BE2C (cell line): ENCODE measurements at regions not wholly inside any gene's neighbourhood (a gene's known extent, or its start where the extent isn't known, plus 50 kb on each side); places are given as distances from the start of the nearest gene placed in this dataset.
"Not testable (repeated sequence)": the region's sequence is repeated elsewhere in the genome, so short reads cannot be mapped to it uniquely, and the experiment has no call there.

Experiments
- DNase-seq: peaks from one replicate; pipeline ENCODE4 v3.0.0-alpha.2; 2020
- H3K27me3 ChIP-seq: fragments of 250-450 bp; sonication (Bioruptor Pico); 2 replicates; pipeline ENCODE4 v1.5.1; 2020; ENCODE audit warnings: mild to moderate bottlenecking
- H3K36me3 ChIP-seq: fragments of 250-450 bp; sonication (Bioruptor Pico); 2 replicates; pipeline ENCODE4 v1.5.1; 2020; ENCODE audit warnings: mild to moderate bottlenecking
- H3K4me1 ChIP-seq: fragments of 250-450 bp; sonication (Bioruptor Pico); 2 replicates; pipeline ENCODE4 v1.5.1; 2020
- H3K4me3 ChIP-seq: 2 replicates; pipeline ENCODE4 v1.5.1; 2011; ENCODE audit warnings: low read depth, low read length
- H3K9me3 ChIP-seq: fragments of 250-450 bp; sonication (Bioruptor Pico); 2 replicates; pipeline ENCODE4 v1.5.1; 2020
- TF ChIP-seq, protein P1 (sequence below): IDR thresholded peaks from 2 replicates; pipeline ENCODE4 v1.5.1; 2012; ENCODE audit warnings: mild to moderate bottlenecking, low read depth, low read length

DNA sequence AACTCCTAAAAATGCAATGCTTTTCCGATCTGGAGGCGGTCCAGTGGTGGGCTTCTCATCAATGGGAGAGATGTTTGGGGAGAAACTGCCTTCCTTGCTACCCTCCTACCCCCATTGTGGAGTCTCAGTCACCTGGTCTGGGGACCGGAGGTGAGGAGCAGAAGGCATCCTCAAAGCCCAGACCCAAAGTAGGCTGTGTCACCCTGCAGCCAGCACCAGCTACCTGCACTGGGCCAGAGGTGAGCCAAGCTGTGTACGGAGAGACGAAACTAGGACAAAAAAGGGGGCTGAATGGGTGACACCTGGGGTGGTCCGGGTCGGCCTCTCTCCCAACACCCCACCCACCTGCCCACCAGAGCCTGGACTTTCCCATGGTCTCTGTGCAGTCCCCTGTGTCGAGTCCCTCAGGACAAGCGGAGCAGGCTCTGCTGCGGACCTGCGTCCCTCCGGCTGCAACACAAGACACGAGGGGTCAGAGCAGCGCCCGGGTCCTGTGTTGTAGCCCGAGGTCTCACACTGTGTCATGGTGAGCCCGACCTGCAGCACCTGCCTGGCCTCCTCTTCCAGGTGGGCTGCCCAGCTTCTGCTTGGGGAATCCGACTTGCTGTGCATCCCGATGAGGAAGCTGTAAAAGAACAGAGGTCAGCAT lies 68.0 kb upstream of the RMP24 start:
- Histone ChIP-seq H3K9me3 (no peaks in the 10 kb centered on the region), H3K36me3 (no peaks in the 10 kb centered on the region), H3K27me3 (no peaks in the 10 kb centered on the region), H3K4me3 (no peak overlapping the region), H3K4me1 (no peaks in the 10 kb centered on the region)
- DNase-seq, result no peak
- TF ChIP-seq, protein P1, sequence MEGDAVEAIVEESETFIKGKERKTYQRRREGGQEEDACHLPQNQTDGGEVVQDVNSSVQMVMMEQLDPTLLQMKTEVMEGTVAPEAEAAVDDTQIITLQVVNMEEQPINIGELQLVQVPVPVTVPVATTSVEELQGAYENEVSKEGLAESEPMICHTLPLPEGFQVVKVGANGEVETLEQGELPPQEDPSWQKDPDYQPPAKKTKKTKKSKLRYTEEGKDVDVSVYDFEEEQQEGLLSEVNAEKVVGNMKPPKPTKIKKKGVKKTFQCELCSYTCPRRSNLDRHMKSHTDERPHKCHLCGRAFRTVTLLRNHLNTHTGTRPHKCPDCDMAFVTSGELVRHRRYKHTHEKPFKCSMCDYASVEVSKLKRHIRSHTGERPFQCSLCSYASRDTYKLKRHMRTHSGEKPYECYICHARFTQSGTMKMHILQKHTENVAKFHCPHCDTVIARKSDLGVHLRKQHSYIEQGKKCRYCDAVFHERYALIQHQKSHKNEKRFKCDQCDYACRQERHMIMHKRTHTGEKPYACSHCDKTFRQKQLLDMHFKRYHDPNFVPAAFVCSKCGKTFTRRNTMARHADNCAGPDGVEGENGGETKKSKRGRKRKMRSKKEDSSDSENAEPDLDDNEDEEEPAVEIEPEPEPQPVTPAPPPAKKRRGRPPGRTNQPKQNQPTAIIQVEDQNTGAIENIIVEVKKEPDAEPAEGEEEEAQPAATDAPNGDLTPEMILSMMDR, result no peak

DNA sequence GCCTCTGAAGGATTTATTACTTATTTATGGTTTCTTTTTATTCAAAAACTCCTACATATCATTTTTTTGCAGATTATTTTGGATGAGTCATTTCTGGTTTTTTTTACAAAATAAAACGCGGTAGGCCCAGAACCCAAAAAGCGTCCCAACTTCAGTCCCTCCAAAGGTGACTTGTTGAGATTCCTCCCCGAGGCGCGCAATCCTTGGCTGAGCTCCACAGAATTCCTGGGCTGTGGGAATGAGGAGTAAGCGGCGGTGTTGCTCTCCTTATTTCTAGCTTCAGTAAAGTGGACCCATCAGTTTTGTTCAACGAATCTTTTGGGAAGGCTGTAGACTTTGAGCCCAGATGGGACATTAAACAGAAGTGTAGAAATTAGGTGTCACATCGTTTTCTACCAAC lies 67.0 kb upstream of the RMP24 start:
- H3K4me1 ChIP-seq, result no peaks in the 10 kb centered on the region
- H3K4me3 ChIP-seq, result no peak overlapping the region
- DNase-seq, result no peak
- H3K36me3 ChIP-seq, result no peaks in the 10 kb centered on the region
- H3K27me3 ChIP-seq, result no peaks in the 10 kb centered on the region
- H3K9me3 ChIP-seq, result no peaks in the 10 kb centered on the region
- TF ChIP-seq, protein P1, result no peak

DNA sequence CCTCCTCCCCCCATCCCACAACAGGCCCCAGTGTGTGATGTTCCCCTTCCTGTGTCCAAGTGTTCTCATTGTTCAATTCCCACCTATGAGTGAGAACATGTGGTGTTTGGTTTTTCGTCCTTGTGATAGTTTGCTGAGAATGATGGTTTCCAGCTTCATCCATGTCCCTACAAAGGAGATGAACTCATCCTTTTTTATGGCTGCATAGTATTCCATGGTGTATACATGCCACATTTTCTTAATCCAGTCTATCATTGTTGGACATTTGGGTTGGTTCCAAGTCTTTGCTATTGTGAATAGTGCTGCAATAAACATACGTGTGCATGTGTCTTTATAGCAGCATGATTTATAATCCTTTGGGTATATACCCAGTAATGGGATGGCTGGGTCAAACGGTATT lies 66.2 kb upstream of the RMP24 start:
- H3K36me3 ChIP-seq, H3K9me3 ChIP-seq, H3K4me1 ChIP-seq, DNase-seq, H3K27me3 ChIP-seq, H3K4me3 ChIP-seq: not testable (repeated sequence)

DNA sequence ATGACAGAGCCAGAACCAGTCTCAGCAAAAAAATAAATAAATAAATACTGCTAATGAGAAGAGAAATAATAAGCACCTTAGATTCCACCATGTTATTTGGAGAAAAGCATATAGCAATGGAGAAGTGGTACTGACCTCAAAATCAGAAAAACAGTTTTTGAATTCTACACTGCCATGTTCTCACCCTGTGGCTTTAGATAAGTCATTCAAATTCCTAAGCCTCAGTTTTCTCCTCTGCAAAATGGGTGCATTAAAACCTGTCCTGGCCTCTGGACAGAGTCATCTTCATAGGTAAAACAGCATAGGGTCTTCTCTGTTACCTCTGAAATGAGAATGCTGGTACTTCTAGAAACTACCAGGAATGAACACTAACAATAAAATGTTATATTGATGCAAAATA lies 62.2 kb upstream of the RMP24 start:
- no peaks in the 10 kb centered on the region for H3K27me3 ChIP-seq
- H3K9me3 ChIP-seq, result no peaks in the 10 kb centered on the region
- H3K36me3 ChIP-seq, result no peaks in the 10 kb centered on the region
- TF ChIP-seq, protein P1, result no peak
- no peak overlapping the region for H3K4me3 ChIP-seq
- no peaks in the 10 kb centered on the region for H3K4me1 ChIP-seq
- no peak for DNase-seq

DNA sequence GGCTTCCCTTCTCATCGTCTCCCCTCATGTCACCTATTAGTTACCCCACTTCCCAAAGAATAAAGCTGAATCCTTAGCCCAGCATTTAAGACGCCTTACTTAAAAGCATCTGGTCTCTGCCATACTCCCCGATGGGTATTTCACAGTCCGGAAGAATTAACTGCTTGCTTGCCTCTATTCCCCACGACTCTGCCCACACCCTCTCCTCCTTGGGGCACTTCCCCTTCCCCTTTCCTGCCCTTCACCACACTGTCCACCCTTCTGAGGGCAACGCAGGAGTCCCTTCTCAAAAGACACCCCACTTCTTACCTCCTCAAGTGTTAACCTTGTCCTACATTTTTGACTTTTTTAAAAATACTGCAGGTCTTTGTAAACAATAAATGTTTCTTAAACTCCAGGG lies 60.1 kb upstream of the RMP24 start:
- Histone ChIP-seq H3K4me3 (no peak overlapping the region), H3K36me3 (no peaks in the 10 kb centered on the region), H3K27me3 (no peaks in the 10 kb centered on the region), H3K4me1 (no peaks in the 10 kb centered on the region), H3K9me3 (no peaks in the 10 kb centered on the region)
- no peak for DNase-seq
- TF ChIP-seq, protein P1, result no peak

DNA sequence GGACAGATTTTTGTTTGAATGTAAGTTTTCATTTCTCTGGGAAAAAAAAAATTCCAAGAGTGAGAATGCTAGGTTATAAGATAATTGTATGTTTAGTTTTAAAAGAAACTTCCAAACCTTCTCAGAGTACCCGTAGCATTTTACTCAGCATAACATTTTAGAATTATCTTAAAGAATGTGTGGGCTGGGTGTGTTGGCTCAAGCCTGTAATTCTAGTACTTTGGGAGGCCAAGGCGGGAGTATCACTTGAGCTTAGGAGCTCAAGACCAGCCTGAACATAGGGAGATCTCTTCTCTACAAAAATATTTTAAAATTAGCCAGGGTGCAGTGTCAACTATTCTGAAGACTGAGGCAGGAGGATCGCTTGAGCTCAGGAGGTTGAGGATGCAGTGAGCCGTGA lies 57.4 kb upstream of the RMP24 start:
- H3K4me1 ChIP-seq, result no peaks in the 10 kb centered on the region
- no peaks in the 10 kb centered on the region for H3K36me3 ChIP-seq
- no peaks in the 10 kb centered on the region for H3K27me3 ChIP-seq
- TF ChIP-seq, protein P1, result no peak
- no peak for DNase-seq
- no peak overlapping the region for H3K4me3 ChIP-seq
- no peaks in the 10 kb centered on the region for H3K9me3 ChIP-seq

DNA sequence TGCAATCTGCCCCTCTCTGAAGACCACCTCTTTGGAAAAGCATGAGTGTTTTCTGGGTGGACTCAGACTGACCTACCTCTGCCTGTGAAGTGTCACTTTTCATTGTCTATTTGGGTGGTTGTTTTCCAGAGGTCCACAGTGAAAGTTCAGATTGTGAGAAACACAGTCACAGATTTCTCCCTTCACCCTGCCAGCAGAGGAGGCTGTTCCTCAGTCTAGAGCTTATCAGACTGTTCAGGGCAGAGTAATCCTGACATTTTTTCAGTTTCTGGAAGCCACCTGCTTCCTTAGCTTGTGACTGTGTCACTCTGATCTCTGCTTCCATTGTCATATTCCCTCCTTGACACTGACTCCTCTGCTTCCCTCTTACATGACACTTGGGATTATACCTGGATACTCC lies 55.4 kb upstream of the RMP24 start:
- Histone ChIP-seq H3K36me3 (no peaks in the 10 kb centered on the region), H3K4me1 (no peaks in the 10 kb centered on the region), H3K27me3 (no peaks in the 10 kb centered on the region), H3K4me3 (no peak overlapping the region), H3K9me3 (no peaks in the 10 kb centered on the region)
- DNase-seq, result no peak
- TF ChIP-seq, protein P1, result no peak
